ENCODE measurements at regions not wholly inside any gene's neighbourhood (a gene's known extent, or its start where the extent isn't known, plus 50 kb on each side); places are given as distances from the start of the nearest gene placed in this dataset.

DNA sequence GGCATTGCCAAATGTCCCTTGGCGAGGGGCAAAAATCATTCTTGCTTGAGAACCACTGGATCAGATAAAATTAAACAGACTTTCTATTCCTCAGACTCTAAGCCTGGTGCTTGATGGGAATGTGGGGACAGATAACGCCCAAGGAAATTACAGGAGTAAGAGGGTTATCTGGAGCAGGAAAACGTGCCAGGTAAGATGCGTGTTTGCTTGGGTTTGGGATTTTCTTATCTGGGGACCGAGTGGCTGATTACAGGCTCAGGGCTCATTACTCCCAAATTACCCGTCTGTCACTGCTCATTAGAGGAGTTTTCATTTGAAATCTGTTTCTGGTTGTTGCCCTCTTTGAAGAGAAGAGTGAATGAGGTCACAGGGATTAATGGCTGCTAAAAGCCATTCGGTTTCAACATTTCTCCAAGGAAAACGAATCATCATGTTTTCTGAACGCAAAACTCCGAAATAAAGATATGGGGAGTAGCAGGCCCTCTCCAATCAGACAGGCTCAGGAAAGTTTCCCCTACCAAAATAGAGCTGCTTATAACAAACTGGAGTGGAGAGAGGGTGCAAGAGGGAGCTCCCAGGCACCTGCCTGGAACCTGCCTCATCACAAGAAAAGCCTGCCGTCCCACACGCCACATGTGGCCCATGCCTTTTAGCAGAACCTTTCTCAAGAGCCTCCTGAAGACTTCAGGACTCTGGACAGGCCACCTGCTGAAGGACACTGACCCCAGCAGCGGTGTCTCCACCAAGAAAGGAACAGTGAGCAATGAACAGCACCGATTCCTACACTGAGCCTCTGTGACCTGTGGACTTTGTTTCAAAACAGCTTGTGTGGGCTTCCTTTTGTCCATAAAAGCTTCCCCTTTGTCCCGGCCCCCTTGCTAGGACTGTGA, 136.4 kb downstream of the ICE1 start:
- Histone ChIP-seq H3K4me1 (ENCODE audit: control insufficient read depth, insufficient read depth, low read length) (peaks cover 12% of the 10 kb centered on the region), H3K36me3 (ENCODE audit: control insufficient read depth, insufficient read depth, low read length) (no peaks in the 10 kb centered on the region), H3K4me3 (ENCODE audit: low read depth, low read length) (no peak overlapping the region), H3K9me3 (ENCODE audit: control insufficient read depth, insufficient read depth, low read depth, low read length) (peaks cover 14% of the 10 kb centered on the region; the same call in 1 of the 2 replicates), H3K27ac (ENCODE audit: low read depth, low read length) (no peak overlapping the region), H3K9ac (ENCODE audit: low read length) (no peak overlapping the region), H3K27me3 (ENCODE audit: control insufficient read depth, insufficient read depth, low read length) (no peaks in the 10 kb centered on the region)

DNA sequence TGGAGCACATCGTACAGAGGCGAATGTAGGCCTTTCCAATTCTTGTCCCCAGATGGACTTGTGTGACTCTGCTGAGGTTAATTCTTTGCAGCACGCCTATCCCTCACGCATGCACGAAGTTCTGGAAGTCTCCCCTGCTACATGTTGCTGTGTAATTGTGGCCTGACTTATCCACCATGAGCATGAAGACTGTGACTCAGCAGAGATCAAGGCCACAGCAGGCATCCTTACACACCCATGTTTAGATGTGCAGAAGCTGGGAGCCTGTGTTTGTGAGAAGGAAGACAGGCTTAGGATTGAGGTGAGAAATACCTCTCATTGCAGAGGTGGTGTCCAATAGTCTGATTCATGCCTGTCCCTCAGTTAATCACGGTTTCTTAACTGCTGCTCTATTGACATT, 135.6 kb downstream of the ICE1 start:
- Histone ChIP-seq H3K27me3 (ENCODE audit: control insufficient read depth, insufficient read depth, low read length) (no peaks in the 10 kb centered on the region), H3K36me3 (ENCODE audit: control insufficient read depth, insufficient read depth, low read length) (no peaks in the 10 kb centered on the region), H3K9me3 (ENCODE audit: control insufficient read depth, insufficient read depth, low read depth, low read length) (peaks cover 18% of the 10 kb centered on the region; the same call in 1 of the 2 replicates), H3K27ac (ENCODE audit: low read depth, low read length) (no peak overlapping the region), H3K4me1 (ENCODE audit: control insufficient read depth, insufficient read depth, low read length) (peaks cover 12% of the 10 kb centered on the region), H3K9ac (ENCODE audit: low read length) (no peak overlapping the region), H3K4me3 (ENCODE audit: low read depth, low read length) (no peak overlapping the region)

DNA sequence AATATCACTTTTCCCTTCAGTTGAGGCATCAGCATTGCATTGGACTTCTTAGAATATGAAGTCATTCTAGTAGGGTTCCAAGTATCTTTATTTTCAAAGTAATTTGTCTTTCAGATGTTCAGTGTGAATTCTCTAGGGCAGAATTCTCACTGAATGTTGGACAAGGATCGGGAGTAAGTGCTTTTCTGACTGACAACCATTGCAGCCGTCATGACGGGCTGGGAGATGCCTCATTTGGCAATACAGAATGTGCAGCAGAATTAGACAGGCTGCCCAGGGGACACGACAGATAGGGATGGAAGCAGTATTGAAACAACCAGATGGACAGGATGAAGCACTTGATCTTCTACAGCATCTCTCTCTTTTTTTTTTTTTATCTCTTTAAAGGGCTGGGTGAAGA, 129.0 kb downstream of the ICE1 start:
- no peak overlapping the region for H3K9ac ChIP-seq (ENCODE audit: low read length)
- H3K4me1 ChIP-seq (ENCODE audit: control insufficient read depth, insufficient read depth, low read length), result no peaks in the 10 kb centered on the region
- H3K27ac ChIP-seq (ENCODE audit: low read depth, low read length), result no peak overlapping the region
- H3K27me3 ChIP-seq (ENCODE audit: control insufficient read depth, insufficient read depth, low read length), result no peaks in the 10 kb centered on the region
- no peaks in the 10 kb centered on the region for H3K36me3 ChIP-seq (ENCODE audit: control insufficient read depth, insufficient read depth, low read length)
- H3K4me3 ChIP-seq (ENCODE audit: low read depth, low read length), result no peak overlapping the region
- H3K9me3 ChIP-seq (ENCODE audit: control insufficient read depth, insufficient read depth, low read depth, low read length), result peaks cover 32% of the 10 kb centered on the region; the same call in 1 of the 2 replicates

DNA sequence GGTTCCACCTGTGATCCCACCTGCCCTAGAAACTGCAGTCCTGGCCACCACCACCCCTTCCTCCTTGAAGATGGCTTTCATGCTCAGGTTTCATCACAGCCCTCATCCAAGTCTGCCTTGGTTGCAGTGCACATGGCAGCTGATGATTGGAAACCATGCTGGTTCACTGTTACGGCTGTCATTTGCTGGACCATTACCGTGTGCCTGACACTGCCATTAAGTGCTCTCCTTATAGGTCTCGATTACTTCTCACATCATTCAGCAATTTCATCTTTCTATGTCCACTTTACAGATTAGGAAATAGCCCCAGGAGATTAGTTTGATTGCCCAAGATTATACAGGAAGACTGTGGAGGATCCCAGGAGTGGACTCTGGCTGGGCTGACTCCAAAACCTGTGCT, 123.9 kb downstream of the ICE1 start:
- Histone ChIP-seq H3K27ac (ENCODE audit: low read depth, low read length) (no peak overlapping the region), H3K4me3 (ENCODE audit: low read depth, low read length) (no peak overlapping the region), H3K9ac (ENCODE audit: low read length) (no peak overlapping the region), H3K9me3 (ENCODE audit: control insufficient read depth, insufficient read depth, low read depth, low read length) (peaks cover 8% of the 10 kb centered on the region; the same call in 1 of the 2 replicates), H3K36me3 (ENCODE audit: control insufficient read depth, insufficient read depth, low read length) (no peaks in the 10 kb centered on the region), H3K27me3 (ENCODE audit: control insufficient read depth, insufficient read depth, low read length) (no peaks in the 10 kb centered on the region), H3K4me1 (ENCODE audit: control insufficient read depth, insufficient read depth, low read length) (peaks cover 10% of the 10 kb centered on the region)

DNA sequence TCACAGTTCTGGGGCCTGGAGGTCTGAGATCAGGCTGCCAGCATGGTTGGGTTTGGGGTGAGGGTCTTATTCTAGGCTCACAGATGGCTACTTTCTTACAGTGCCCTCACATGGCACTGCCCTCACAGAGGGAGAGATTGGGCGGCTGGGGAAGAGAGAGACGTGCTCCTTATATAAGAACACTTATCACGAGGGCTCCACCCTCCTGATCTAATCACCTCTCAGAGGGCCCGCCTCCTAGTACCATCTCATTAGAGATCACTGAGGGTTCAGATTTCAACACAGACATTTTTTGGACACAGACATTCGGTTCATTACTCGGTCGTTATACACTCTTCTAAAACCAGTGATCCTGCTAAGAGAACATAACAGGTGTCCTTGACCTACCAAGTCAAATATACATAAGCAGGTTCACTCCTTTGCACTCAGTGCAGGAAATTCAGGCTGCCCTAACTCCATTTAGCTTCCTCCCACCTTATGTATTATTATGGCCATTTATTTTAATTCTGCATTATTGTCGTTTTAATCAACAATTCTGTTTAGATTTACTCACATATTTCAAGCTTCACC, 121.7 kb downstream of the ICE1 start:
- no peaks in the 10 kb centered on the region for H3K27me3 ChIP-seq (ENCODE audit: control insufficient read depth, insufficient read depth, low read length)
- H3K4me1 ChIP-seq (ENCODE audit: control insufficient read depth, insufficient read depth, low read length), result peaks cover 14% of the 10 kb centered on the region
- no peak overlapping the region for H3K27ac ChIP-seq (ENCODE audit: low read depth, low read length)
- no peaks in the 10 kb centered on the region for H3K9me3 ChIP-seq (ENCODE audit: control insufficient read depth, insufficient read depth, low read depth, low read length)
- H3K36me3 ChIP-seq (ENCODE audit: control insufficient read depth, insufficient read depth, low read length), result no peaks in the 10 kb centered on the region
- no peak overlapping the region for H3K9ac ChIP-seq (ENCODE audit: low read length)
- H3K4me3 ChIP-seq (ENCODE audit: low read depth, low read length), result no peak overlapping the region

DNA sequence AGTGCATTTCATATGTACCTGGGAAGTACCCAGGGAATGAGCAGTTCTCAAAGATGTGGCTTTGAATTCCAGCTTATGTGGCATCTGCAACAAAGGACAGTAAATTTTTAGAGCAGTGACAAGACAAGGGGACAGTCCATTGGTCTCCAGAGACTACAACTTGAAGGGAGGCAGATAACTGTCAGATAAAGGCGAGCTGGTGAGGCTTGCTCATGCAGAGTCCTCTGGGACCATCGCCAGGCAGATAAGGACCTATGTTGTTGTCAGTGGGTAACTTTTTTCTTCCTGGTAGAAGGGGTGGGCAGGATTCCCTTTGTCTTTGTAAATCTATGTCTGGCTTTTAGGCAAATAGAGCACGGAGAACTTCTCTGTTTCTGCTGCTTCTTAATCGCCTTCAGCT, 120.2 kb downstream of the ICE1 start:
- Histone ChIP-seq H3K9me3 (ENCODE audit: control insufficient read depth, insufficient read depth, low read depth, low read length) (no peaks in the 10 kb centered on the region), H3K36me3 (ENCODE audit: control insufficient read depth, insufficient read depth, low read length) (no peaks in the 10 kb centered on the region), H3K27me3 (ENCODE audit: control insufficient read depth, insufficient read depth, low read length) (no peaks in the 10 kb centered on the region), H3K4me1 (ENCODE audit: control insufficient read depth, insufficient read depth, low read length) (peaks cover 16% of the 10 kb centered on the region), H3K9ac (ENCODE audit: low read length) (no peak overlapping the region), H3K27ac (ENCODE audit: low read depth, low read length) (no peak overlapping the region), H3K4me3 (ENCODE audit: low read depth, low read length) (no peak overlapping the region)

DNA sequence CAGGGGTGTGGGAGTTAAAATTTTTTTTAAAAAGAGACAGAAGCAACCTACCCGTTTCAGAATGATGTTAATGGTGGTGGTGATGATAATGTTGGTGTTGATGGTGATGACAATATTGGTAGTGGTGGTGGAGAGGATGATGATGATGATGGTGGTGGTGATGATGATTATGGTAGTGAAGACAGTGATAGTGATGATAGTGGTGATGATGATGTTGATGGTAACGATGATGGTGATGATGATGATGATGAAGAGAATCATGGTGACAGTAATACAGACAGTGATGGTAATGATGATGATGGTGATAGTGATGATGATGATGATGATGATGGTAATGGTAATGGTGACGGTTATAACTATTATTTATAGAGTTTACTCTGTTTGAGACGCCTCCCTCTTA, 117.6 kb downstream of the ICE1 start:
- H3K27ac ChIP-seq (ENCODE audit: low read depth, low read length), result no peak overlapping the region
- no peaks in the 10 kb centered on the region for H3K36me3 ChIP-seq (ENCODE audit: control insufficient read depth, insufficient read depth, low read length)
- H3K27me3 ChIP-seq (ENCODE audit: control insufficient read depth, insufficient read depth, low read length), result 0 out of 2 replicates have a peak, but pooled peaks cover 2% of the 10 kb centered on the region

More for the DNA sequence above, 117.6 kb downstream of the ICE1 start:
- Histone ChIP-seq H3K4me1 (ENCODE audit: control insufficient read depth, insufficient read depth, low read length) (peaks cover 16% of the 10 kb centered on the region), H3K9ac (ENCODE audit: low read length) (no peak overlapping the region), H3K9me3 (ENCODE audit: control insufficient read depth, insufficient read depth, low read depth, low read length) (no peaks in the 10 kb centered on the region), H3K4me3 (ENCODE audit: low read depth, low read length) (no peak overlapping the region)
